ENCODE measurements at regions not wholly inside any gene's neighbourhood (a gene's known extent, or its start where the extent isn't known, plus 50 kb on each side); places are given as distances from the start of the nearest gene placed in this dataset.
"Not testable (repeated sequence)": the region's sequence is repeated elsewhere in the genome, so short reads cannot be mapped to it uniquely, and the experiment has no call there.

GRCh38 chr20:48215536-48215935 lies 430.3 kb upstream of the SULF2 start:
- no peak for DNase-seq

- no peak for DNase-seq
These were observed 429.3 kb upstream of the SULF2 start for GRCh38 chr20:48214601-48215000.

GRCh38 chr20:48213635-48214034 lies 428.4 kb upstream of the SULF2 start:
- DNase-seq: not testable (repeated sequence)

GRCh38 chr20:48212806-48213509 lies 427.7 kb upstream of the SULF2 start:
- DNase-seq: no peak

GRCh38 chr20:48211847-48212246 lies 426.6 kb upstream of the SULF2 start:
- DNase-seq: no peak

- DNase-seq: no peak
These were observed 426.0 kb upstream of the SULF2 start for GRCh38 chr20:48211238-48211637.

GRCh38 chr20:48210111-48211027 lies 425.1 kb upstream of the SULF2 start:
- DNase-seq: no peak

- no peak for DNase-seq
These were observed 423.8 kb upstream of the SULF2 start for GRCh38 chr20:48209102-48209501.

GRCh38 chr20:48208176-48208575 lies 422.9 kb upstream of the SULF2 start:
- no peak for DNase-seq

GRCh38 chr20:48207505-48207904 lies 422.2 kb upstream of the SULF2 start:
- DNase-seq: no peak

GRCh38 chr20:48205786-48206185 lies 420.5 kb upstream of the SULF2 start:
- DNase-seq: no peak

- DNase-seq: no peak
These were observed 420.1 kb upstream of the SULF2 start for GRCh38 chr20:48205281-48205782.

- DNase-seq: no peak
These were observed 419.2 kb upstream of the SULF2 start for GRCh38 chr20:48204499-48204898.

- no peak for DNase-seq
These were observed 418.0 kb upstream of the SULF2 start for GRCh38 chr20:48203252-48203651.

GRCh38 chr20:48202334-48203113 lies 417.2 kb upstream of the SULF2 start:
- no peak for DNase-seq

- no peak for DNase-seq
These were observed 416.6 kb upstream of the SULF2 start for GRCh38 chr20:48201885-48202284.

- no peak for DNase-seq
These were observed 415.9 kb upstream of the SULF2 start for GRCh38 chr20:48201188-48201587.

GRCh38 chr20:48198929-48199451 lies 413.7 kb upstream of the SULF2 start:
- no peak for DNase-seq

- no peak for DNase-seq
These were observed 411.8 kb upstream of the SULF2 start for GRCh38 chr20:48197066-48197465.

GRCh38 chr20:48196486-48196885 lies 411.2 kb upstream of the SULF2 start:
- DNase-seq: no peak

- DNase-seq: no peak
These were observed 410.7 kb upstream of the SULF2 start for GRCh38 chr20:48196001-48196400.

- DNase-seq: no peak
These were observed 410.0 kb upstream of the SULF2 start for GRCh38 chr20:48195121-48195870.

Measured in activated CD4-positive, alpha-beta T cell treated with anti-CD3 and anti-CD28 coated beads, Interleukin-2, amount 50 U/mL, for 4 hours (primary cell).